Liver (tissue), 8 donors: ENCODE measurements at regions not wholly inside any gene's neighbourhood (a gene's known extent, or its start where the extent isn't known, plus 50 kb on each side); places are given as distances from the start of the nearest gene placed in this dataset.

Experiments used
- DNase-seq: peaks from one replicate; pipeline ENCODE4 v3.0.0-alpha.2; 2017; ENCODE audit warnings: low spot score
- H3K27ac ChIP-seq, 2 donors: one replicate each; pipeline ENCODE4 v1.7.0; 2013; ENCODE audit warnings: inconsistent platforms in 2 of 2, low read length in 2 of 2, control low read depth in 1 of 2, low read depth in 1 of 2, mild to moderate bottlenecking in 1 of 2
- H3K27me3 ChIP-seq, 4 donors: one replicate each; pipeline versions ENCODE4 v1.6.1 to v1.7.0; 2013; ENCODE audit warnings: low read length in 3 of 4, inconsistent platforms in 1 of 4, mild to moderate bottlenecking in 1 of 4, moderate library complexity in 1 of 4; ENCODE audit not compliant: control insufficient read depth in 4 of 4, insufficient read depth in 4 of 4
- H3K36me3 ChIP-seq, 4 donors: one replicate each; pipeline versions ENCODE4 v1.6.1 to v1.7.0; 2013; ENCODE audit warnings: low read length in 3 of 4, mild to moderate bottlenecking in 3 of 4, low read depth in 1 of 4, moderate library complexity in 1 of 4; ENCODE audit not compliant: control insufficient read depth in 4 of 4, insufficient read depth in 3 of 4
- H3K4me1 ChIP-seq, 4 donors: one replicate each; pipeline versions ENCODE4 v1.6.1 to v1.7.0; 2013; ENCODE audit warnings: low read length in 3 of 4, mild to moderate bottlenecking in 3 of 4, moderate library complexity in 1 of 4; ENCODE audit not compliant: control insufficient read depth in 4 of 4, insufficient read depth in 4 of 4
- H3K4me3 ChIP-seq, 3 donors: one replicate each; pipeline versions ENCODE4 v1.6.1 to v1.7.0; 2013; ENCODE audit warnings: low read length in 3 of 3, control low read depth in 1 of 3, low read depth in 1 of 3, mild to moderate bottlenecking in 1 of 3
- H3K9ac ChIP-seq, 2 donors: one replicate each; pipeline ENCODE4 v1.7.0; 2013; ENCODE audit warnings: low read length in 2 of 2, mild to moderate bottlenecking in 2 of 2, moderate library complexity in 2 of 2, control low read depth in 1 of 2, low read depth in 1 of 2
- H3K9me3 ChIP-seq, 4 donors: one replicate each; pipeline versions ENCODE4 v1.6.1 to v1.7.0; 2013; ENCODE audit warnings: low read length in 3 of 4; ENCODE audit not compliant: control insufficient read depth in 4 of 4
- CTCF ChIP-seq: fragments of 150-350 bp; IDR thresholded peaks from 2 replicates; pipeline ENCODE4 v1.5.1; 2017; ENCODE audit warnings: improper control_type of control experiment, low read depth, low read length; ENCODE audit not compliant: missing input control
- EGR1 ChIP-seq, 2 donors: IDR thresholded peaks; 2 replicates each; pipeline ENCODE4 v1.6.1; 2016 to 2018; ENCODE audit warnings: antibody characterized with exemption in 2 of 2, low read depth in 2 of 2
- FOXA1 ChIP-seq: IDR thresholded peaks from 2 replicates; pipeline ENCODE4 v1.6.1; 2016; ENCODE audit warnings: antibody characterized with exemption
- FOXA2 ChIP-seq: IDR thresholded peaks from 2 replicates; pipeline ENCODE4 v1.6.1; 2016; ENCODE audit warnings: antibody characterized with exemption
- GABPA ChIP-seq, 2 donors: IDR thresholded peaks in 1 of 2; conservative IDR thresholded peaks in 1 of 2; 2 replicates each; pipeline ENCODE4 v1.6.1; 2016; ENCODE audit warnings: antibody characterized with exemption in 2 of 2, mild to moderate bottlenecking in 1 of 2, moderate library complexity in 1 of 2
- HNF4A ChIP-seq, 2 donors: conservative IDR thresholded peaks; 2 replicates each; pipeline ENCODE4 v1.6.1; 2016; ENCODE audit warnings: antibody characterized with exemption in 2 of 2, mild to moderate bottlenecking in 2 of 2
- HNF4G ChIP-seq: IDR thresholded peaks from 2 replicates; pipeline ENCODE4 v1.6.1; 2016; ENCODE audit warnings: antibody characterized with exemption
- JUND ChIP-seq, 2 donors: IDR thresholded peaks; 2 replicates each; pipeline ENCODE4 v1.6.1; 2016; ENCODE audit warnings: antibody characterized with exemption in 2 of 2
- NR2F2 ChIP-seq: IDR thresholded peaks from 2 replicates; pipeline ENCODE4 v1.6.1; 2016; ENCODE audit warnings: antibody characterized with exemption
- RAD21 ChIP-seq, 2 donors: IDR thresholded peaks; 2 replicates each; pipeline ENCODE4 v1.6.1; 2016; ENCODE audit warnings: antibody characterized with exemption in 2 of 2, mild to moderate bottlenecking in 2 of 2
- REST ChIP-seq: IDR thresholded peaks from 2 replicates; pipeline ENCODE4 v1.6.1; 2016; ENCODE audit warnings: antibody characterized with exemption, mild to moderate bottlenecking
- RXRA ChIP-seq, 2 donors: IDR thresholded peaks; 2 replicates each; pipeline ENCODE4 v1.6.1; 2017 to 2018; ENCODE audit warnings: antibody characterized with exemption in 2 of 2, mild to moderate bottlenecking in 1 of 2
- SP1 ChIP-seq: IDR thresholded peaks from 2 replicates; pipeline ENCODE4 v1.6.1; 2018; ENCODE audit warnings: antibody characterized with exemption, mild to moderate bottlenecking
- TAF1 ChIP-seq: conservative IDR thresholded peaks from 2 replicates; pipeline ENCODE4 v1.6.1; 2016; ENCODE audit warnings: antibody characterized with exemption, mild to moderate bottlenecking
- YY1 ChIP-seq: IDR thresholded peaks from 2 replicates; pipeline ENCODE4 v1.6.1; 2016; ENCODE audit warnings: antibody characterized with exemption, mild to moderate bottlenecking
- ZBTB33 ChIP-seq: IDR thresholded peaks from 2 replicates; pipeline ENCODE4 v1.6.1; 2016; ENCODE audit warnings: antibody characterized with exemption
- WGBS: extraction: QIAGEN DNeasy Blood & Tissue Kit; methylation state at CpG from one replicate; pipeline ENCODE4 v1.1.7; 2013; 5-methylcytosine and 5-hydroxymethylcytosine counted together
- TF ChIP-seq, protein P1 (sequence below): IDR thresholded peaks from 2 replicates; pipeline ENCODE4 v1.6.1; 2016; ENCODE audit warnings: antibody characterized with exemption
- TF ChIP-seq, protein P2 (sequence below): IDR thresholded peaks from 2 replicates; pipeline ENCODE4 v1.6.1; 2016; ENCODE audit warnings: antibody characterized with exemption
- donor health status: healthy.
- donor health status: healthy.
- donor health status: healthy.
- donor health status: healthy.
- donor health status: healthy.

- WGBS: 54% methylated on average over 2 of the region's 2 CpGs
- H3K4me3 ChIP-seq: no peak overlapping the region
- DNase-seq: no peak
- TF ChIP-seq, protein P1, sequence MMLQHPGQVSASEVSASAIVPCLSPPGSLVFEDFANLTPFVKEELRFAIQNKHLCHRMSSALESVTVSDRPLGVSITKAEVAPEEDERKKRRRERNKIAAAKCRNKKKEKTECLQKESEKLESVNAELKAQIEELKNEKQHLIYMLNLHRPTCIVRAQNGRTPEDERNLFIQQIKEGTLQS: no peak
- no peak for TF ChIP-seq FOXA2
- TF ChIP-seq RXRA (IDR thresholded peaks at IDR 0.05): no peak
- no peak for TF ChIP-seq HNF4G
- TF ChIP-seq NR2F2: no peak
- no peak for TF ChIP-seq HNF4A (conservative IDR thresholded peaks at IDR 0.05)
- TF ChIP-seq REST: no peak
- TF ChIP-seq, protein P2, sequence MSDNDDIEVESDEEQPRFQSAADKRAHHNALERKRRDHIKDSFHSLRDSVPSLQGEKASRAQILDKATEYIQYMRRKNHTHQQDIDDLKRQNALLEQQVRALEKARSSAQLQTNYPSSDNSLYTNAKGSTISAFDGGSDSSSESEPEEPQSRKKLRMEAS: no peak
- no peak for TF ChIP-seq GABPA (IDR thresholded peaks at IDR 0.05 in 1 of 2, conservative IDR thresholded peaks at IDR 0.05 in 1 of 2)
- TF ChIP-seq EGR1 (IDR thresholded peaks at IDR 0.05; ENCODE audit: low read depth in 2 of 2): no peak
- no peak for TF ChIP-seq YY1
- no peak for TF ChIP-seq JUND (IDR thresholded peaks at IDR 0.05)
- no peak for TF ChIP-seq TAF1
- no peak for TF ChIP-seq CTCF
- TF ChIP-seq SP1: no peak
- TF ChIP-seq ZBTB33: no peak
- TF ChIP-seq FOXA1: no peak
- no peak for TF ChIP-seq RAD21 (IDR thresholded peaks at IDR 0.05)
- no peak overlapping the region for H3K27ac ChIP-seq
- no peaks in the 10 kb centered on the region for H3K9me3 ChIP-seq
- no peak overlapping the region for H3K9ac ChIP-seq
- no peaks in the 10 kb centered on the region for H3K36me3 ChIP-seq
- peaks cover 0 to 8% (median 0%) of the 10 kb centered on the region in 4 donors for H3K27me3 ChIP-seq
- no peaks in the 10 kb centered on the region for H3K4me1 ChIP-seq
These were observed 218.7 kb downstream of the PAX3 start for GRCh38 chr2:222080141-222080540.
